ENCODE measurements at regions not wholly inside any gene's neighbourhood (a gene's known extent, or its start where the extent isn't known, plus 50 kb on each side); places are given as distances from the start of the nearest gene placed in this dataset.
"Not testable (repeated sequence)": the region's sequence is repeated elsewhere in the genome, so short reads cannot be mapped to it uniquely, and the experiment has no call there.

GRCh38 chr13:87604437-87604836 lies 66.7 kb upstream of the SLITRK5 start:
- not testable (repeated sequence) for FAIRE-seq

DNA sequence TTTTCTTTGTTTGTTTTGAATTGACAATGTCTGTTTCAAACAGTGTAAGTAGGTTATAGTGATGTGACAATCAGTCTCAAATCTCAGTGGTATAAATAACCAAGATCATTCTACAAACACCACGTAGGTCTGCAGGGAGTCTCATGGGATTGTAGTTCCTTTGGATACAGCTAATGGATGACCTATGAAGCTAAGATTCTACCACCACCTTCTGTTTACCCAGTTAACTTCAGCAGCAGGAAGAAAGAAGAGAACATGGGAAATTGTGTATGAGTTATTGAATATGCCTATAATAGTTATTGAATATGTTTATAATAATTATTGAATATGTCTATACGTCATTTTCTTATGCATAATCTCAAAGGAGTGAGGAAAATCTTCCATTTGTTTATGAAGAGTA lies 63.9 kb upstream of the SLITRK5 start:
- FAIRE-seq = no peak

GRCh38 chr13:87614276-87614675 lies 56.9 kb upstream of the SLITRK5 start:
- FAIRE-seq = no peak
